GM21619 (cell line): ENCODE measurements at regions not wholly inside any gene's neighbourhood (a gene's known extent, or its start where the extent isn't known, plus 50 kb on each side); places are given as distances from the start of the nearest gene placed in this dataset.

ENCODE experiments used
- ATAC-seq: cut with Tn5 transposase; IDR thresholded peaks from one replicate; pipeline ENCODE4 v1.9.1; 2021; ENCODE audit not compliant: unreplicated experiment

DNA sequence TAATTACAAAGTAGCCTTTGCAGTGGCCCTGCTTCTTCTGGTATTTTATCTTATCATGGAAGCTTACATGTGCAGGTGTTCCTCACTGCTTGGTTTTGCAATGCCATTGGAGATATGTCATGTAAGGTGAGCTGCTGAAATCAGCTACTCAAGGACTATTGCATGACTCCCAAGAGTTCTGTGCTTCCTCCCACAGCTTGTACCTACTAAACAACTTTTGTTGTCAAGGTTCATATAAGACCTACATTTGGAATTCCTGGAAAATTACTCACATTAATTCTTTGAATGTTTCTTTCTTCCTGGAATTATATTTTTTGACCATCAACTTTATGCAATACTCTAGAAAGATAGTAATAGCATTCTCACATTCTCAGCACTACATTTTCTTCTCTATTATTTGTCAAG lies 427.5 kb upstream of the HSF2 start:
- no peak for ATAC-seq

DNA sequence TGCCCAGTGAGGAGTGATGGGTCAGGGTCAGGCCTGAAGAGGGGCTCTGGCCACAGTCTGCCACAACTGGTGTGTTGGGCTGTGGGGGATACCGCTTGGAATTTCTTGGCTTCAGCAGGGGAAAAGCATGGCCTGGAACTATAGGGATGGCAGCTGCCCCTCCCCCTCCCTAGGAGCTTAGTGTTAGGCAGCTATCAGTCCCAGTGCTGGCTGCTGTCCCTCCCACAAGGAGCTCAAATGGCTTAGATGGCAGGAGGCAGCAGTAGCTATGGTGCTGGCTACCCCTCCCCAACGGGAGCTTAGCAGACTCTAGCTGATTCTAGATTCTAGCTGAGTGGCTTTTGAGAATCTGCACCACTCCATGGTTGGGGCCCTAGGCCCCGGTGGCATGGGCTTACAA lies 414.5 kb upstream of the HSF2 start:
- ATAC-seq, result no peak

DNA sequence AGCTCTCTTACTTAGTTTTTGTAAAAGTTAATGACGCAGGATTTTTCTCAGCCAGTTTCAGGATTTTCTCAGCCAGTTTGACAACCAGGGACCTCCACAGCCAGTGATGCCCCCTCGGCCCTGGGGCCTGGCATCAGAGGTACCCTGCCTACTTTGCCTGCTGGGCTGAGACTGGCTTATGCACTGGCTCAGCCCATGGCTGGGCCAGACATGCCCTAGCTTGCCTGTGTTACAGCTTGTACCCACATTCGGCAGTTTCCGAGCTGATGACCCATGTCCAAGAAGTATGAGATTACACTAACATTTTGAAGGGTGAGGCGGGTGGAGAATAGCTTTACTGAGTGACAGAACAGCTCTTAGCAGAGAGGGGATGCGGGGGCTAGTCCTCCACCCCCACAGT lies 406.1 kb upstream of the HSF2 start:
- no peak for ATAC-seq

DNA sequence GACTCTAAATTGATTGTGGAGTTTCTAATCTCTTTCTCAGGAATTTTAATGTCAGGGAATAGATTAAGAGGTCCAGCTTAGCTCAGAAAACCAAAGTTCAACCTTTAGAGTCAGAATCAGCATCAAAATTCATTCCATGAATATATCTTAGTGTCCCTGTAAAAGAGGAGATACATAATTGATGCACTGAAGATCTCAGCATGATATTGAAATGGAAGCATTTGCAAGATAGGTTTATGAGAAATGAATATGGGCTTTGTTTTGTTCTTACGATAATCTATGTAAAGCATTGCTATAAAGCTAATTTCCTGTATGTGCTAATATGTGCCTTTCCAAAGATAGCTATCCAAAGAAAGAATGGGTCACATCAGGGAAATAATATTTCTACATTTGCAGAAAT lies 404.5 kb upstream of the HSF2 start:
- ATAC-seq, result no peak

DNA sequence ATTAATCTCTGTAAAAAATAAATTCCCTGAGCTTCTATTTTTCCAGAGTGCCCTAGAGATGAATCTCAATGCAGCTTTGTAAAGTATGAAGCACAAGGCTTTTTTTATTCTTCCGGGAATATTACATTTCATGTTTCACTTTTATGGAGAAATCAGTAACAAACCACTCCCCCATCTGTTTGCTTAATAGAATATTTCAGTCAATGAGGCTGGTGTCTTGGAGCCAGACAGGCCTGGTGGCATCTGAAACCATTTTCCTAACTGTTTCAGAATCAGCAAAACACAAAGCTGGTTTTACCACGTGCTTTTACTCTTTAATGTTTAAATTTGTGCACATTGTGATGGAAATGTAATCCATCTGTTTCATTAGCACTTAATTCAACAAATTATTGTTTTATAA lies 400.8 kb upstream of the HSF2 start:
- ATAC-seq, result no peak

DNA sequence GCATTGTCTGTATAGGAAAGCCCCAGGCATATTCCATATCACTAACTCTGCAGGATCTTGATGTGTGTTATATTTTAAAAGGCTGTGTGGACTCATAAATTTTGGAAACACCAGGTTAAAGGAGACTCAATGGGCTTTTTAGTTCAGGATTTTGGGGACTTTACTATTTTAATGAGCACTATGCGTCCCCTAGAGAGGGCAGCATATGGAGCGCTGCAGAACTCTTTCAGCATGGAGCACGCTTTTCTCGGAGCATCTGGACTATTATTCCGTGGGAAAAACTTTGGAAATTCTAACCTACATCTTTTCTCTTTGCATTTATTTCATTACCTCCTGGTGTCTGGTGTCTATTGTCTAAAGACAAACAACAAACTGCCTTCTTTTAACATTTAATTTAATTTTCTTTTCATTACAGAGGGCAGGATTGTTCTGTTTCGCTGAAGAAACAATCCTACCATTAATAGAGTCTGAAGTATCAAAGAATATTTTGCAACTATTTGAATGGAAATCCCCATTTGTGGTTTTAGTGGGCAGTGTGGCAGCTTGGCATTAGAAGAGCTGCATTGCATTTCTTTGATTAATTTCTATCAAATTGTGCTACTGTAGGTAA lies 399.9 kb upstream of the HSF2 start:
- ATAC-seq, result no peak

DNA sequence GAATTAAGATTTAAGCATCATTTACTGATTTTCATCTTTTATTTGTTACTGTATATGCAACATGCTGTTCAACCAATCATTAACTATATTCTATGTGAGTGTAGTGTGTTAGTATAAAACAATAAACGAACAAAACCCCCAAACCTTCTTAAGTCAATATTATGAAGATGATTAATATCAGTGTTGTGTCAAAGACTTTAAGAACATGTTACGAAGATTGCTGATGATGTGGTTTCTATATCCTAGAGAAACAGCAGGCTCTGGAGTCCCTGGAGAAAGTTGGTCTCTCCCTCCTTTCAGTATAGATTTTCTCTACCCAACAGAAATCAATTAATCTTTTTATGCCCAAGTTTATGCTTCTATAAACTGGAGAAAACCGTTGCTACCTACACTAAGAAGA lies 393.8 kb upstream of the HSF2 start:
- ATAC-seq, result no peak

DNA sequence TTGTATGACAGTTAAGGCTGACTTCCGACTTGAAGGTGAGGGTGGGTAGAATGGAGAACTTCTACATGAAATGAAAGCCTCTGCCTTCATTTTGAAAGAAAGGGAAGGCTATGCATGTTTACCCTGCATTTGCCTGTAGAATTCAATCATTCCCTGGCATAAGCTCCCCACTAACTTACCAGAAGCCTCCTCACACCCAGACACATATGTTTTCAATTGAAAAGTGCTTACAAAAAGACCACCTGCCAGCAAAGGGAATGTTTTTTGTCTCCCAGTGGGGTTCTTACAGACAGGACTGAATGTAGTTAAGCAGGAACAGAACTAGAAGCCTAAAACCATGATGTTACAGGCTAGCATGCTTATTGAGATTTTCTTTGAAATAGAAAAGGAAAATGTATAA lies 392.1 kb upstream of the HSF2 start:
- no peak for ATAC-seq

DNA sequence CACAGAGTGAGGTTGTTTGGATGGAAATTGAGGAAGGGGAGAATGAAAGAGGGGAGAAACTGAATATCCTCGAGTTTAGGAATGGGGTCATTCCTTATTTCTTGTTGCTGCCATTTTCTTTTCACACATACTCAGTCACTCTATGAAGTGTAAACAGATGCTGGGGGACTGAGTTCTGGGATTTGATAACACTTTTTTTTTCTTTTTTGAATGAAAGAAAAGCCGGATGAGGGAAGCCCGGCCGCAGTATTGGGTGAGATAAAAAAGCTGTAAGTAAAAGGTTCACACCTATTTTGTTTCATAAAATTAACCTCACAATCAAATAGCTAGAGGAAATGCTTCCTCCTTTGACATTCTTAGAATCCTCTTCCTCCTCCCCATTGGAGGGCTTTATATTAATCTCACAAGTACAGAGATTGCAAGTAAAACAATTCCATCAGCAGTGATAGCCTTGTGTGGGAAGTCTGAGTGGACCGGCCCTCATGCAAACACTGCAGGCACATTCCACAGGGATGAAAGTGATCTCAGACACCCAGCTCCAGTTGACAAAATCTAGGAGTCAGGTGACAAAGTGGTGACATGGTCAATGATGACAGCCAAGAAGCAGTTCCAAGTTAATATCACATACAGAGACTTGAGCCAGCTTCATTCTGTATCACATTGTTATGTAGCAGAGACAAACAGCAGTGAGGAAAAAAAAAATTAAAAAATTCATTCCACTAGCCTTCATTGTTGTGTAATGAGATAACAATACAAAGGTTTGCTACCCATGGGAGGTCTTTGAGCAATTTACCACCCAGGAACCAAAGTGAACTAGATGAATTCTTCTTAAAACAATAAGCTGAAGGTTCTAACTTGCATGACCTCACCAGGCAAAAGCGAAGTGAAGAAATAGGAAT lies 391.1 kb upstream of the HSF2 start:
- no peak for ATAC-seq

DNA sequence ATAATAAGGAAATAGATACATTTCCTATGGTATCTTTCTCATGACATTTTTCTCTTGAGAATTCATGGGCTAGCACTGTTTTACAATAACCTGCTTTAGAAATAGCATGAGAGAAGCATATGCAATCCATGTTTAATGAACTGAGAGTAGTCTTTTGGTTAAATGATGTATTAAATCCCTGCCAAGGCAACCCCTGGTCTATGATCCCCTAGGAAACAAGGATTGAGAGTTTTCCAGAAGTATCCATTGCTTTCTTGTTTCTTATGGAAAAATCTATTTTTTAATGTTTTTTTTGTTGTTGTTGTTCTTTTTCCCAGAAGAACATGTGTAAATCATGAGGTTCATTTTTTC lies 390.5 kb upstream of the HSF2 start:
- ATAC-seq, result no peak

DNA sequence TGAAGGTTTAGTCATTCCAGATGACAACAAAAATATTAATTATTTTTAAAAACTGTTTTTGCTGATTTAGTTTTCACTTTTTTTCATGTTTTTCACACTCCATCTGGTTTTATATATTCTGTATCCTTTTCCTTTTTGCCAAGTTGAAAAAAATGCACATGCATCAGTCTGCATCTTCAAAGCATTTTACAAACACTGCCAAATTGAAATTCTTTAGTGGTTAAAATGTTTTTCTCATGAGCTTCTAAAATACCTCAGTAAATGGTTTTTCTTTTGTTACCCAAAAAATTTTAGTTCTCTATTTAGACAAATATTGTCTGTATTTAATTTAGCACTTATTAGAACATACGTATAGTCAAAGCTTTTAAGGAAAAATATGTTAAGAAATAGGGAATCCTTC lies 386.9 kb upstream of the HSF2 start:
- ATAC-seq, result no peak

DNA sequence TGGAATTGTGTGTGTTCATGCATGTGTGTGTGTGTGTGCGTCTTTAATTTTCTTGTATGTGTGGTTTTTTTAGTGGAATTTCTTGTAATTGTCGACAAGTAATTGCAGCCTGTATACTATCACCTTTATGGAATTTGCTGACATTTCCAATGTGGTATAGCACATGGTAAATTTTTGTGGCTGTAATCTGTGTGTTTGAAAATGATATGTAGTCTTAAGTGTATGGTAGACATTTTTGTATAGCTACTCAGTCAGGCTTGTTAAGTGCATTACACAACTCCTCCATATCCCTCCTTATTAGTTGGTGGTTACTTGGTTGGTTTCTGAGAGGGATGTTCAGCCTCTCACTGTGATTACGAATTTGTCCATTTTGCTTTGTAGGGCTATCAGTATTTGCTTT lies 384.5 kb upstream of the HSF2 start:
- no peak for ATAC-seq

DNA sequence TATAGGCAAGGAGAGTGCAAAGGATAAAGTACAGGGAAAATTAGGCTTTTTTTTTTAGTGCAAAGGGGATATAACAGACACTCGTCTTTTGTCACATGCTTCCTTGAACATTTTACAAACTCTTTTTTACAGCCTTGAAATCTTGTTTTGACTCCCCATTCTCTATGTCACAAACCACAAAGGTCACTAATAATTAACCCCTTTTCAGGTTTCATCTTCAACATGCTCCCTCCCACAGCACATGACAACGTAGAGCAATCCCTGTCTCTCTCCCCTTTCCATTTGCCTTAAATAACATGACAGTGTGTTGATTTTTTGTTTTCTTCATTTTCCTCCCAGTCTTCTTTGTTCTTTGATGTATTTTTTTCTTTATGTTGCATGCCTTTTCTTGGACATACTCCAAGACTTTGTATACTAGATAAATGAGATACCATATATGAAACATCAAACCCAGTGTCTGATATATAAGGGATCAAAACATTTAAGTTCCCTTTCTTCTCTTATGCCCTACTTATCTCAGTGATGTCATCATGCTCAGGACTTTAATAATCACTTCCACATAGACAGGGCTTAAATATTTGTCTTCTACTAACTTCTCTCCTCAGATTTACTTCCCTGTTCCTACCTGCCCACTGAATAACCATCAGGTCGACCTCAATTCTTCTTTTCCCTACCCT lies 378.7 kb upstream of the HSF2 start:
- peak; percentile 96 for ATAC-seq

DNA sequence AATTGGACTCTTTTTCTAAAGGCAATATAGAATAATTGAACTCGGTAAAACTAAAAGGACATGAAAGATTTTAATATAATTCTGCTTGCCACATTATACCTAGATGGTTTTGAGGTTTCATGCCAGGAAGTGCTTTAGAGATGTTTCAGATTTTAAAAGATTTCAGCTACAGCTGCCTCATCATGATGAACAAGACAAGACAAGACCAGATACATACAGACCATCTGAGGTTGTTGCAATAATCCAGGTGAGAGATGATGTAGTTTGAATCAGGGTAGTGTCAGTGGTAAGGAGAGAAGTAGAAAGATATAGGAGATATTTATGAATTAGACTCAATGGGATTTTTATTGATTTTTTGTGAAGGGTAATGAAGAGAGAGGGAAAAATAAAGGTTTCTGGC lies 374.3 kb upstream of the HSF2 start:
- no peak for ATAC-seq

DNA sequence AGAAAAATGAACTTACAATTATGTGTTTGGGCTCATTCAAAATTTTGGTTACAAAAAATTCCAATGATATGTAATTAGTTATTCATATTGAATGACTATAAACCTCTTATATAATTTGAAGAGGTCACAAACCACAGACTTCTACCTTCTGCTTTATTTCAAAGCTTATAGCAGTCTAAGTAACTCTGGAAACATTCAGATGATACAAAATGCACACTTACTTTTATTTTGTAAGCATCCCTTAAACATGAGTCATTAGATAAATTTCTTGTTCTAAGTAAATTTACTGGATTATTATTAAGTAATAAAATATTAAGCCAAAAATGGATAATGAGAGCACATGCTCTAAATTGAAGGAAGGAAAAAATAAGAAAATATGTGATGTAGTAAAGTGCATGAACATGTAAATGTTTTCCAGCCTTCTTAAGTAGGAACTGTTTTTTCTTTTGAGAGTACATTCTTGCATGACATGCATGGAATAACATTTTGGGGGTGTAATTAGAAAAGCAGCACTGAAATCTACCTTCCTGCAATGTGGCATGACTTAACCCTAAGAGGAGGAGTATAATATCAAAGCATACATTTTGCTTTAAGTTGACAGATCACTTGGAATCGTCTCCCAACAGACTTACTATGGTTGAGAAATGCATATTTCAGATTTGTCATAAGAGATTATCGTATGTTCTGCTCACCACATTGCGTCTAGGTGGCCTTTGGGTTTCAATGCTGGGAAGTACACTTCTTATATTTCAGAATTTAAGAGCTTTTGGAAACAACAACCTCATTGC lies 372.7 kb upstream of the HSF2 start:
- no peak for ATAC-seq

DNA sequence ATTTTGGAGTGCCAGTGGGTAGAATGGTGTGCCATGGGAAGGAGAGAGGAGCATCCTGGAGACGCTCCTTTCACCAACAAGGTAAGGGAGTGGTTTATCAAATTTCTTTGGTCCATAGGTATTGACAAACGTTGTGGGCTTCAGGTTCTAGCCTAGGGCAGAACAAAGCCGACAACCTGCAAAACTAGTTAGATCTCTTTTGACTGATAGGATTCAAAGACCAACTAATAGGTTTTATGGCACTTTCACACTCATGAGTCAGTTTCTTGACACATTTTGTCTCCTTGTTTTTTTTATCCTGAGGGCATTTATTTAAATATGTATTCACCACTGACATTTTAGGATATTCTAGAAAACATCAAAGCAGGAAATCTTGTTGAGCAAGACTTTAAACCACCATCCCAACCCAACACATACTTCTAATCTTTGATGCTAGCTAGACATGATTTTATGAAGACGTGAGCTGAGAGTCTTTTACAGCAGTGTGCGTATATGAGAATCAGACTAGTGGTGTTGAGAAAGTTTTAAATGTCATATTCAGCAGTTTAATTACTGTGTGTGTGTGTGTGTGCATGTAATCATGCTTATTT lies 370.4 kb upstream of the HSF2 start:
- no peak for ATAC-seq

DNA sequence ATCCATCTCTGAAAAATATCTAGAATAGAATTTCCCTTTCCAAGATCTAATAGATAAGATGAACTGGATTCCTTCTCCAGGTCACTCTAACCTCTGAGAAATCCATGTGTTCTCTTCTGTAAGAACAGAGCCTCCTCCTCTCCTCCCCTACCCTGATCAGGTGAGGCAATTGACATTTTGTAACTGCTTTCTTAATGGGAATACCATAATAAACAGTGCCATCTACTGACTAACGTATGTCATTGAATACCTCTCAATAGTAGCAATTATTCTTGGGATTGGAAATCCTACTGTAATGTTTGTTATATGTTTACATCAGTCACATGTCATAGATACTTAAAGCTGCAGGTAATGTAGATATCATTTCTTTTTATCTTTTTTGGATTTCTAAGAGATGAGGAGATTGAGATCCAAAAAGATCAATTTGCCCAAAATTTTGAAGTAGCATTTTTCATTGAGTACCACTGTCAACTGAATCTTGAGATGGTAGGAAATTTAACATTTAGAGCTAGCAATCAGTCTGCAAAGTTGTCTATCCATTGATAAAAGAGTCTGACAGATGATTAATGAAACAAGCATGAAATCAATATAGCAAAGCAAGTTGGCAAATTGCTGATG lies 365.8 kb upstream of the HSF2 start:
- peak; percentile 95 for ATAC-seq

DNA sequence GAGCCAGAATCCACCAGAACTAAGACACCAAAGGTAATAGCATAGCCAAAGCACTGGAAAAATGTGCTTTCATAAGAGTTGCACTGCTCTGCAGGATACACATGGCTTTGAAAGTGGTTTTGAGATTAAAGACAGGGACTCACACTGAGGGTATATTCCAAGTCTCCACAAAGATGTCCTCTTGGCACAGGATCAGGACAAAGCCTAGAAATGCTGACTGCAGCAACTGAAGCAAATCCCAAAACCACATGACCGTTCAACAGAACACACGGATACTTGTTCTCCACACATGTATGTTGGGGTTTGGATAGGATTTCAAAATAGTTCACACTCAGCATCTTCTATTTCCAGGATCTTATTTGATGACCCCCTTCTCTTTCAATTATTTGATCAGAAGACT lies 364.3 kb upstream of the HSF2 start:
- no peak for ATAC-seq

DNA sequence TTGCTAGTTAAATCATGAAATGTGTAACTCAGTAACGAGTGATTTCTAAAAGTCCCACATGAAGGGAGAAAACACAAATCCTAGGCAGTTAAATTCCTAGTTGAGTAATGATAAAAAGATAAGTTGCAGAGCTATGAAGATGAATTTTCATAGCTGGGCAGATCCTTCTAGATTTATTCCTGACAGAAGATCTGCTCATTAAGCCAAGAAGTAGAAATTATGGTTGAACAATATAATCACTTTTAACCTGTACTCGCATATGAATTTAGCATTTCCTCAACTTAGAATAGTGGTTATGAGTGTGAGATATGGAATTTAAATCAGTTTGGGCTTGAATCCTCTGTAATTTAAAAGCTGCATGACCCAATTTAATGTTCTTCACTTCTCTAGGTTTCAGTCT lies 359.2 kb upstream of the HSF2 start:
- ATAC-seq, result no peak

DNA sequence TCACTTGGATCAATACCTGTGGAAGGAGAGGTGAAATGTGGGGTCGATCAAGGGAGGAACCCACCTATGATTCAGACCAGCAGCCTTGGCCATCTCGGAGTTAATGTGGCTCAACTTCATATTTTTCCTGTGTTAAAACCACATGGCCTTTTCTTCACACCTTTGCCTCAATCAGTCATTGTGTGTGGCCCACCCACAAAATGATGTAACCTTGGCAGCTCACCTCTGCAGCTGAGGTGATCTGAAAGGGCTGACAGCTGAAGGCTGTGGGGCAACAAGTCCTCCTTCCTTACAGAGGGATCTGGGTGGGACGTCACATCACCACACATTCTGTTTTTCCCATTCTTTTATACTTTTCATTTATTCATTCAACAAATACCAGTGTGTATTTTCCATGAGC lies 357.1 kb upstream of the HSF2 start:
- no peak for ATAC-seq
